Lower leg skin (tissue), 3 donors: ENCODE measurements at regions not wholly inside any gene's neighbourhood (a gene's known extent, or its start where the extent isn't known, plus 50 kb on each side); places are given as distances from the start of the nearest gene placed in this dataset.

Experiments used
- CTCF ChIP-seq, 3 donors: fragments of 450-650 bp; IDR thresholded peaks; one replicate each; pipeline ENCODE4 v1.5.1; 2016; ENCODE audit warnings: antibody characterized with exemption in 3 of 3, mild to moderate bottlenecking in 3 of 3, moderate library complexity in 2 of 3
- POLR2A ChIP-seq, 2 donors: fragments of 450-650 bp; IDR thresholded peaks; one replicate each; pipeline ENCODE4 v1.6.1; 2016 to 2017; ENCODE audit warnings: antibody characterized with exemption in 2 of 2, mild to moderate bottlenecking in 1 of 2, moderate library complexity in 1 of 2

GRCh38 chr1:10962483-10962882, 50.0 kb upstream of the TARDBP start:
- TF ChIP-seq CTCF (IDR thresholded peaks at IDR 0.05), result no peak
- TF ChIP-seq POLR2A (IDR thresholded peaks at IDR 0.05), result no peak
